Adipose tissue (tissue), 3 donors: ENCODE measurements at regions not wholly inside any gene's neighbourhood (a gene's known extent, or its start where the extent isn't known, plus 50 kb on each side); places are given as distances from the start of the nearest gene placed in this dataset.
"Not testable (repeated sequence)": the region's sequence is repeated elsewhere in the genome, so short reads cannot be mapped to it uniquely, and the experiment has no call there.

Experiments used
- H3K27ac ChIP-seq: one replicate; pipeline ENCODE4 v1.5.1; 2013; ENCODE audit warnings: low read depth, low read length
- WGBS, 3 donors: extraction: QIAGEN DNeasy Blood & Tissue Kit; methylation state at CpG; one replicate each; pipeline ENCODE4 v1.1.7; 2013; 5-methylcytosine and 5-hydroxymethylcytosine counted together
- donor health status: healthy with polysubstance abuse.
- donor health status: Bipolar disorder and iron deficiency.
- donor health status: healthy.

DNA sequence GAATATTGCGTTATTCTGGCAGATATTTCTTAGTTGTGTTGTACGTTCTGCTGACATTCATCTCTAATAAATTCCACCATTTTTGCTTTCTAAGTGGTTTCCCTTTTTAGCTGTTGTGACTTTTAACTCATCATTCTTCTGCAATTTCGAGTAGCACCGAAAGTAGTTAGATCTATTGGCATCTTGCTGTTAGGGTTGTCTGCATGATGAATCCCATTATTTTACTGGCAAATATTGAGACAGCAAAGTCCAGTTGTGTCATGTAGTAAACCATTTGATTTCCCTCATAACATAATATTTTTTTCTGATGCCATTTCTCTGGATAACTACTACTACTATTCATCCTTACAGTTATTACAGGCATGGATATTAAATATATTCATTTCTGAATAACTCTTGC, 143.9 kb downstream of the SLITRK1 start:
- 78 to 87% (median 86%) methylated on average over 4 of the region's 4 CpGs for WGBS, 3 donors
- no peak overlapping the region for H3K27ac ChIP-seq

DNA sequence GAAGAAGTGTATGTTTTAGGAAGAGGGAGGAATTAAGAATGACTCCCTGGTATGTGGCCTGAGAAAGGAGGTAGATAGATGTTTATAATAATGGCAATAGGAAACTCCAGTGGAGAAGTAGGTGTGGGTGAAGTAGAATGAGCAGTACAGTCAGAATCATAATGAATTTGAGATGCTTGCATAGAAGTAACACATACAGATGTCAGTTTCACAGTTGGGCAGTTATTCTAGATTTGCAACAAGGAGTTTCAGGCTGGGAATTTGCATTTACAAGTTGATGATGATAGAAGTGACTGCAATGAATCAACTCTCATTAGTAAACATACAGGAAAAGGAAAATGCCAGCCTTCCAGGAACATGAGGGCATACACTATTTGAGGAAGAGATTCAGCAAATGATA, 149.0 kb downstream of the SLITRK1 start:
- no peak overlapping the region for H3K27ac ChIP-seq

DNA sequence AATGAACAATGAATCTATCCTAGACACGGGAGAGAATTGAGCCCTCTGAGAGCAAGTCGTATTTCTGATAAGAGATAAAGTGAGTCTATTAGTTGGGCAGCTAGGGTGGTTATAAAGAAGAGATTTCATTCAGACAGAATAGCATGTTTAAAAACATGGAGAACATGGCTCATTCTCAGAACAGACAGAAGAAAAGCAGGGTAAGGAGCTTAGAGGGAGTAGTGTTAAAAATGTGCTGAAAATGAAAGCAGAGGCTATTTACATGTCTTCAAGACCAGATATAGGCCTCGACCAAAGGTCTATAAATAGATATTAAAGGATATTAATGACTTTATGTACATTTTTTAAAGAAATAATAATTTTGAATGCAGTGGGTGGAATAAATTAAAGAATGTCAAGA, 149.5 kb downstream of the SLITRK1 start:
- WGBS, 3 donors, result 30 to 65% (median 63%) methylated on average over 3 of the region's 3 CpGs
- H3K27ac ChIP-seq, result no peak overlapping the region

DNA sequence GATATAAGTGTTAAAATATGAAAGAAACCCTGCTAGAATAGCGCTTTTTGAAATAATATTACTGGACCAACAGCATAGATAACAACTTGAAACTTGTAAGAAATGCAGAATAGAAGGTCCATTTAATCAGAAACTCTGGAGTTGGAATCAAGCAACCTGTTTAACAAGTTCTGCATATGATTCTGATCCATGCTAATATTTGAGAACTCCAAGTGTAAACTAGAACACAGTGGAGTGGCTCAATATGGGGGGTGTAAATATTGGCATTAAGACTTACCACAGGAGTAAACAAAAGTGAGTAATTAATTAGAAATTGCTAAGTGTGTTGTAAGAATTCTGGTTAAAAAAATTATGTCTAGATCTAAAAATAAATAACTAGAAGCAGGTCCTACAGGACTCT, 151.2 kb downstream of the SLITRK1 start:
- no peak overlapping the region for H3K27ac ChIP-seq
- WGBS, 3 donors, result 33 to 83% (median 83%) methylated on average over 1 of the region's 1 CpG

DNA sequence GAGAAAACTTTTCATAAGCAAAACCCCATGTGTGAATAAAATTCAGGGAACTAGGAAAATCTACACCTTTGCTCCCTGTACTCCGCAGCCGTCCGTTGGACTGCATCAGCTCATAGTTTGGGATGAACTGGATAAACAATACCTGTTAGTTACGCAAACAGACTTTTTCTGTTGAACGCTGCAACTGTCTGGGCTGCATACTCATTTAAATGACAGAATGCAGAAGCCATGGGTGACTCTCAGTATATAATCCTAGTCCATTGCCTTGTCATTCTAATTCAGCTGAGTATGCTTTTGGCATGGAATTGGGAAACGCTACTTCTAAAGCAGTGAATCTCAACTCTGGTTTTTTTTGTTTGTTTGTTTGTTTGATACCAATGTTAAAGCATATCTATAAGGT, 151.6 kb downstream of the SLITRK1 start:
- H3K27ac ChIP-seq, result no peak overlapping the region
- 38 to 86% (median 82%) methylated on average over 6 of the region's 6 CpGs for WGBS, 3 donors

DNA sequence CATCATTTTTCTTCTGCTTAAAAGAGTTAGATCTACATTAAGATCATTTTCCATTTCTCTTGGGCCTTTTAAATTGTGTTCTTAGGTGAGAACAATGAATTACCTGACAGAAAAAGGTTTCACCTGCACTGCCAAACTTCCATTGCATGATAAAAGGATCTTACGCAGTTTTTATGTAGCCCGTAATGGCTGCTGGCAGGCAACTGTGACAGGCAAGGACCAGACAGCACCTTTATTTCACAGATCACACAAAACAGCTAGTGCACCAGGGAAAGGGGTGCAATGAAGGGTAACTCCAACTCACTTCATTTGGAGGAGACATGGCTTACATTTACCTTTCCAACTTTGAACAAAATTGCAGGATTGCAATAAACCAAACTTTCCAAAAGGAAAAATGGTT, 159.8 kb downstream of the SLITRK1 start:
- 78 to 95% (median 94%) methylated on average over 2 of the region's 2 CpGs for WGBS, 3 donors
- no peak overlapping the region for H3K27ac ChIP-seq

DNA sequence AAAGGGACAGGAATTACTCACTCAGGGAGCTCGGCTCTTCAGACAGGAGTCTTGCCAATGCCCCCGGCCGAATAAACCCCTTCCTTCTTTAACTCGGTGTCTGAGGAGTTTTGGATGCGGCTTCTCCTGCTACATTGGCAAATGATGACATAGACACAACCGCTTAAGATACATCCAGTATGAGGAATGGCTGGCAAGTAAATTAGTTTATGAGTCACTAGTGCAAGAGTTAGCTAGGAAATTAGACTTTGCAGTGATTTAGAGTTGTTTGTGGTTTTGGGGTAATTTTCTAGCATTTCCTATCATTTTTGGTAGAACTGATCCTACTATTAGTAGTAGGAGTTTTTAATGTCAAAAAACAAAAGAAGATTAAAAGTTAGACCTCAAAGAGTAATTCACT, 166.2 kb downstream of the SLITRK1 start:
- WGBS, 3 donors, result 90 to 95% (median 94%) methylated on average over 6 of the region's 6 CpGs
- H3K27ac ChIP-seq, result no peak overlapping the region

DNA sequence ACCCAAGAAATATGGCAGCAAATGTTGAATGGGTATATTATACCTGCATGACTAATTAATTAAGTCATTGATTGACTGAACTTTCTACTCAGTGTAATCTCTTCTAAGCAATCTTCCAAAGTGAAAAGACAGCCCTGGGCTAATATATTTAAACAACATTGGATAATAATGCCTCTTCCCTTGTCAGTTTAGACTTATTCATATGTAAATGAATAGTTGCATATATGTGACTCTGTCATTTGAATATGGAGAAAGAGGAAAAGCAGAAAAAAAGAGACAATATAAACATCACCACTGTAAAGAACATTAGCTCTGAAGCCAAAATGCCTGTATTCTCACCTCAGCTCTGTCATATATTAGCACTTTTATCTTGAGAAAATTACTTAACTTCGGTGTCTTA, 168.0 kb downstream of the SLITRK1 start:
- H3K27ac ChIP-seq, result no peak overlapping the region
- 84 to 94% (median 89%) methylated on average over 1 of the region's 1 CpG for WGBS, 3 donors

DNA sequence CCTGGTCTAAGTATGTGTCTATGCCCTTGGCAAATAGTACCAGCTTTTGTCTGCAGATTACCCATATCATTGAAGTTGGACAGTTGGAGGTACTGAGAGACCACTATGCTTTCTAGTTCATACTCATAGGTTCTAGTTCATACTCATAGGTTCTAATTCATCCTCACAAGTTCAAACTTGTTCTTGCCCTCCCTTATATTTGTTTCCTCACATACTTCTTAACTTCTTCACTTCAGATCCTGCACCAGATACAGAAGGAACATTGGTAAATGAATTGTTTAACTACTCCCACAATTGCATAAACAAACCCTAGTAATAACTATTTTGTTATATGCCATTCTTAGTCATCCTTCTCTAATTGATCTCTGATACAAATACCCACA, 172.2 kb downstream of the SLITRK1 start:
- no peak overlapping the region for H3K27ac ChIP-seq

DNA sequence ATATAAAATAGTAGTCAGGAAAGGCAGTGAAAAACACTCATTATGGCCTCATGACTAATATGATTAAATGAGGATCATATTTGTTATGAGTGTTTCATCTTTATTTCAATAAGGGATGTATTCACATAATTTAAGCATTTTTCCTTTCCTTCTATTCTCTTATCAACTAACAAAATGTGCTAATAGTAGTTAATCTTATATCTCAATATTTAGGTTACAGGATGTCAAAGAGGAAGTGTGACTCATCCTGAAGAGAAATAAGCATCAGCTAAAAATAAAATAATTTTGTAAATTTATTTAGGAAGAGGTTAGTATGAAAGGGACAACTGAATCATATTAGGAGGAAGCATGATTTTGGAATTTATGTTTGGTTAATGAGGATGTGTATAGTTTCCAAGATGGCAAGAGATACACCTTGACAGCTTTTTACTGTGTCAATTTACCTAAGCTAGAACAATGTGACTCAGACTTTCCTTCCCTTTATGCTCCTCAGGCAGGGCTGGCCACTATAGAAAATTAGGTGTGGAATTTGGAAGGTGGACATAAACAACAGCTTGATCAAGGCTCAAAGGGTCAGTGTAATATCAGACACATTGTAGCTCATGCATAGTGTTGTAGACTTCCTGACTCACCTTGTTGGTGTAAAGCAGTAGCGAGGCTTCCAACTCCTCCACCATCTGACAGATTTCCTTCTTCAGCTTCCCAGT, 172.7 kb downstream of the SLITRK1 start:
- H3K27ac ChIP-seq, result no peak overlapping the region
- 91 to 96% (median 95%) methylated on average over 1 of the region's 1 CpG for WGBS, 3 donors

DNA sequence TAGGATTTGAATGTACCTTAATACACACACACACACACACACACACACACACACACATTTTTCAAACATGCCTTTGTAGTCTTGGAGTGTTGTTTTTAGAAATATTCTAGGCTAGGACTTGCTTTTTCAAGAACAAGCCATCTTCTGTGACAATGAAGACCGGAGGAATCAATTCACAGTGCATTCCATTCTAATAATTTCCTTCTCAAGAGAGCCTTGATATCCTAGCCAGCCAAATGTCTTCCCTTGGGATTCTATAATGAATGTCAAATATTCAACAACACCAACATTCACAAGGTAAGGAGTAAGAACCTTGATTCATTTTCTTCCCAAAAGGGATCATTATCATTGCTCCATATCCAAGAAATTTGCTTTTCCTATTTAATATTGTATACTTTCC, 180.3 kb downstream of the SLITRK1 start:
- no peak overlapping the region for H3K27ac ChIP-seq
- WGBS, 3 donors, result 61 to 85% (median 73%) methylated on average over 1 of the region's 1 CpG

DNA sequence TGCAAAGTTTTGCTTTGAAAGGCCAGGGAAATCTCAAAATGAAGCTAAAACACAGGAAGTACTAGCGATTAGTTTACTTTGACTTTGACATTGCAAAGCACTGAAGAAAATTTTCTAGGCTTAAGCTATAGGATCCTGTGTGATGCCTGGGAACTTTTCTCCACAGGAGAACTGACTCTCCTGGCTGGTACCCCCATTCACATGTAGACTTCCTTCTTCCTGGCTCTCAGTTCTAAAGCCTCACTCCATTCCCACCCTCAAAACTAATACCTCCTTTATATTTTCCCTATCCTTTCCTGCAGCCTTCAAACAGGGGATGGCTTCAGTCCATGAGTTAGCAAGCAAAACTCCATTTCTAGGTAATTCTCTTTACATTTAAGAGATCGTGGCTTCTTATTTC, 189.5 kb downstream of the SLITRK1 start:
- H3K27ac ChIP-seq, result no peak overlapping the region
- 77 to 85% (median 80%) methylated on average over 2 of the region's 2 CpGs for WGBS, 3 donors

DNA sequence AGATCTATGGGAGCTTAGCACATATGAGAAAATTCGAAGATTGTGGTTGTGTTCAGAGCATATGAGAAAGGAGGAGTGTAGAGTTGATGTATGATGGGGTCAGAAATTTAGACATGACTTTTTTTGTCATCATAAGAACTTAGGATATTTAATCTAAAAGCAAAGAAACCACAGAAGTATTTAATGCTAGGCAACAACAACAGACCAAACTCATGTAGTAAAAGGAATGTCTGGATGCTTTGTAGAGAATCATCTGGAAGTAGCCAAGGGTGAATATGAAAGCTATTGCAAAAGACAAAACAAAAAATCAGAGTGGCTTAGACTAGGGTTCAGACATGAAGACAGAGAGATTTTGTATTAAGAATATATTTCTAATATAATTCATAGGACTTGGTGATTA, 190.3 kb downstream of the SLITRK1 start:
- 66 to 78% (median 67%) methylated on average over 1 of the region's 1 CpG for WGBS, 3 donors
- no peak overlapping the region for H3K27ac ChIP-seq

DNA sequence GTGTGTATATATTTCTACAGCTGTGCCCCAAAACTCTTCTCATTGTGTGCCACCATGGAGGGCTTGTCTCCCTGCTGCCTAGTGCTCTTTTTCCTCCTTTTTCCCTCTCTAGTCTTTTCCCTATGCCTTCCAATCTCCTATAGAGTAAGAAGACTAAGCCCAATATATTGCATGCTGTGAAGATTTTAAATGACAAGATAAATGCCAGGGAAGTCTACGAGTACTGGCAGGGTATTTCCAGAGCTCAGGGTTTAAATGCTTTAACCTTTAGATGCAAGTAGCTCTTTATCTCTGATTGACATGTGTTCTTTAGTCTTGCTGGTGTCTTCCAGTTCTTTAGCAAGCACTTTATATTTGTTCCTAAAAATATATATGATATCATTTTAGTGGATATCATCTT, 200.7 kb downstream of the SLITRK1 start:
- WGBS, 3 donors, result 63 to 90% (median 68%) methylated on average over 1 of the region's 1 CpG
- no peak overlapping the region for H3K27ac ChIP-seq

DNA sequence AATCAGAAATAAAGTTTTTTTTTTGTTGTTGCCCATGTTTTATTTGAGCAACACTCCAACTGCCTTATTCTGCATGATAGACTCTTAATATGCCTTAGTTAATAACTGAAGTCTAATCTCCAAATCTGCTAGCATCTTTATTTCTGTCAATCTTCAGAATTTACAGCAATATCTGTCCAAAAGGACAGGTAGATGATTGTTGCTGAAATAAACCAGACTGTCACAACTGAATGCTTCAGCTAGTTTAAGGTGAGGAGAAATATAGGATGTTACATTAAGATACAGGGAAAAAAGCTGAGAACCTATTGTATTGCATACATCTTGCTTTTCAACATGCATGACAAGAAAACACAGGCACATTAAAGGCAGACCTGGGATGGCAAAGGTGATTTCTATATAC, 204.3 kb downstream of the SLITRK1 start:
- no peak overlapping the region for H3K27ac ChIP-seq

DNA sequence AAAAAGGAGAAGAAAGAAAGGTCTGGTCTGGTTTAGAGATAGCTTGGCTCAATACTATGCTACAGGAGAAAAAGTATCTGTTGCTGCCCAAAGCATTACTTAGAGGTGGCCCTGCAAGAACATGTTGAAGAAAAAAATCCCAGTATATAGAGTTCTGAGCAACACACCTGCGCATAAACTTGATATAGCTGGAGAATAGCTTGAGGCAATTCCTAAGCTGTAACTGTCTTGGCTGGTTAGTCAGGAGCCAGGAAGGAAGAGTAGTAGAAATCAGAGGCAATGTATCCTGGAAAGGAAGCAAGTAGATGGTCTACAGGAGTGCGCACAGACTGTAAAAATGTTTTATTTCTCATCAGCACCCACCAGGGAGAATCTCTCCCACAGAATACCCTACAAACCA, 209.7 kb downstream of the SLITRK1 start:
- 78 to 95% (median 90%) methylated on average over 2 of the region's 2 CpGs for WGBS, 3 donors
- no peak overlapping the region for H3K27ac ChIP-seq

DNA sequence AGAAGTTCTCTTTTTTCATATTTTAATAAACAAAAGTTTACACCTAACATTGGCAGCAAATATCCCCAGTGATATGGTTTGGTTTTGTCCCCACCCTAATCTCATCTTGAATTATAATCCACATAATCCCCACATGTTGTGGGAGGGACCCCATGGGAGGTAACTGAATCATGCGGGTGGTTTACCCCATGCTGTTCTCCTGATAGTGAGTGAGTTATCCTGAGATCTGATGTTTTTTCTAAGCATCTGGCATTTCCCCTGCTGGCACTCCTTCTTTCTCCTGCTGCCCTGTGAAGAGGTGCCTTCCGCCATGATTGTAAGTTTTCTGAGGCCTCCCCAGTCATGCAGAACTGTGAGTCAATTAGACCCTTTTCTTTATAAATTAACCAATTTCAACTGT, 214.7 kb downstream of the SLITRK1 start:
- H3K27ac ChIP-seq, result no peak overlapping the region
- WGBS, 3 donors, result 91 to 98% (median 92%) methylated on average over 2 of the region's 2 CpGs

DNA sequence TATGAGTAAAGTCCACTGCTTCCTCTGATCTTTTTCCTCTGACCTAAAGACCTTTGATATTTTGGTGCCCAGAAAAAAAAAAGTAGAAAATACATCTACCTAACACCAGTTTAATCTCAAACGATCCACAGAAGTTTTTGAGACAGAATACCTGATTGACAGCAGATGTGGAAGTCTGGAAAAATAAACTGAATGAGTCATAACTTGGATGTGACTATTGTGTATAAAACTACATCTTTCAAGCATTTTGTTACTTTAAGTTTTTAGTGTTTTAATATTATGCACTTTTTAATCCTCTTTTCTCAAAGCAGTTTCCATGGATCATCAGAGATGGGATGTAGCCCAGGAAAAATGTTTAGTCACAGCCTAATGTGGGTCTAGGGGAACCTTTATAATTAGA, 216.1 kb downstream of the SLITRK1 start:
- H3K27ac ChIP-seq, result no peak overlapping the region
- 48 to 50% (median 50%) methylated on average over 1 of the region's 1 CpG for WGBS, 3 donors

DNA sequence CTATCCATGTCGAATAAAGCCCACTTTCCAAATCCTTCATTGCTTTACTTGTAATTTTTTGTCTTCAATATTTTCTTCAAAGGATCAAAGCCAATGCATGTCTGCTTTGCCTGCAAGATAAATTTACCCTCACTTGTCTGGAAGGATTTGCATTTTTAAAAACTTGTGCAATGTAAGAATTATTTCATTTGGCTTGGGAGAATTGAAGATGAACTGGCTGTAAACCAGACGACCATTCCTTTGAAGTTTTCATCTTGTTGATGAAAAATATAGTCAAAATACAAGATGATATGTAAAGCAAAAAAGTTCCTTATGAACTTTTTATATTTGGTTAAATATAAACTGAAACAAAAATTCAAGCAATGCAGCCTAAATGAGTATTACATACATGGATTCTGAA, 225.0 kb downstream of the SLITRK1 start:
- H3K27ac ChIP-seq, result no peak overlapping the region
- 52 to 63% (median 57%) methylated on average over 2 of the region's 2 CpGs for WGBS, 3 donors

DNA sequence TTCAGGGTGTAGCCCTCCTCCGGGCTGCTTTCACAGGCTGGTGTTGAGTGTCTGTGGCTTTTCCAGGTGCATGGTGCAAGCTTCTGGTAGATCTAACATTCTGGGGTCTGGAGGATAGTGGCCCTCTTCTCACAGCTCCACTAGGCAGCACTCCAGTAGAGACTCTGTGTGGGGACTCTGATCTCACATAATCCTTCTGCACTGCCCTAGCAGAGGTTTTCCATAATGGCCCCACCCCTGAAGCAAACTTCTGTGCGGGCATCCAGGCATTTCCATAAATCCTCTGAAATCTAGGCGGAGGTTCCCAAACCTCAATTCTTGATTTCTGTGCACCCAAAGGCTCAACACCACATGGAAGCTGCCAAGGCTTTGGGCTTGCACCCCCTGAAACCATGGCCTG, 239.7 kb downstream of the SLITRK1 start:
- WGBS, 3 donors, result 76 to 92% (median 85%) methylated on average over 3 of the region's 3 CpGs
- not testable (repeated sequence) for H3K27ac ChIP-seq

DNA sequence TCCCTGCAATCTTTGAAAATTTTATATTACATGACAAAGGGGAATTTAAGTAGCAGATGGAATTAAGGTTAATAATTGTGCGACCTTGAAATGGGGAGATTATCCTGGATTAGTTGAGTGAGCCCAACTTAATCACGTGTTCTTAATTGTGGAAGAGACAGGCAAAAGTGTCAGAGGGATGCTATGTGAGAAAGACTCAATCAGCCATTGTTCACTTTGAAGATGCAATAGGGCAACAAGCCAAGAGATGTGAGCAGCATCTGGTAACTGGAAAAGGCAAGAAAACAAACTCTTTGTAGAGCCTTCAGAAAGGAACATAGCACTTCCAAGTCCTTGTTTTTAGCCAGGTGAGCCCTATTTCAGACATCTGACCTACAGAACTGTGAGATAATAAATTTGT, 247.7 kb downstream of the SLITRK1 start:
- 77 to 83% (median 78%) methylated on average over 2 of the region's 2 CpGs for WGBS, 3 donors
- no peak overlapping the region for H3K27ac ChIP-seq
